CD4-positive, alpha-beta T cell (primary cell): ENCODE measurements at regions not wholly inside any gene's neighbourhood (a gene's known extent, or its start where the extent isn't known, plus 50 kb on each side); places are given as distances from the start of the nearest gene placed in this dataset.

Experiments
- ATAC-seq: fragments of 200-7000 bp; cut with Tn5 transposase; one replicate; pipeline ENCODE4 v1.10.0; 2022; ENCODE audit warnings: mild to moderate bottlenecking; ENCODE audit not compliant: poor library complexity
- CTCF ChIA-PET: fragments of 350-600 bp; sonication (Branson Sonifier 250); formaldehyde crosslinking; loops from one replicate; lab custom pipeline; 2021; ENCODE audit warnings: antibody characterized with exemption, inconsistent platforms; lab: Charles Lee
- POLR2A ChIA-PET: fragments of 350-600 bp; sonication (Branson Sonifier 250); formaldehyde crosslinking; loops from one replicate; lab custom pipeline; 2021; ENCODE audit warnings: antibody characterized with exemption, inconsistent platforms; lab: Charles Lee
- DNase-seq, 14 experiments: peaks; one replicate each; pipeline ENCODE4 v3.0.0-alpha.2; 2013 to 2020; ENCODE audit warnings: mixed read lengths in 2 of 14
- H3K27ac ChIP-seq, 2 donors: one replicate each; pipeline versions ENCODE4 v1.5.1 to v1.7.0; 2013; ENCODE audit warnings: low read length in 2 of 2, low read depth in 1 of 2, mild to moderate bottlenecking in 1 of 2
- H3K27me3 ChIP-seq, 2 experiments: 1 replicate in 1 of 2; 2 replicates in 1 of 2; pipeline versions ENCODE4 v1.6.1 to v1.7.0; 2013; ENCODE audit warnings: low read length in 2 of 2, control low read depth in 1 of 2, mild to moderate bottlenecking in 1 of 2, moderate library complexity in 1 of 2; ENCODE audit not compliant: insufficient read depth in 2 of 2, control insufficient read depth in 1 of 2
- H3K36me3 ChIP-seq: one replicate; pipeline ENCODE4 v1.6.1; 2013; ENCODE audit warnings: low read length, control low read depth; ENCODE audit not compliant: insufficient read depth
- H3K4me1 ChIP-seq: one replicate; pipeline ENCODE4 v1.6.1; 2013; ENCODE audit warnings: low read length, control low read depth; ENCODE audit not compliant: insufficient read depth
- H3K4me3 ChIP-seq: one replicate; pipeline ENCODE4 v1.5.1; 2013; ENCODE audit warnings: mild to moderate bottlenecking, low read length, moderate library complexity
- H3K9me3 ChIP-seq, 2 experiments: 1 replicate in 1 of 2; 2 replicates in 1 of 2; pipeline versions ENCODE4 v1.6.1 to v1.7.0; 2013; ENCODE audit warnings: low read length in 2 of 2, mild to moderate bottlenecking in 2 of 2, control low read depth in 1 of 2, moderate library complexity in 1 of 2; ENCODE audit not compliant: control insufficient read depth in 1 of 2, insufficient read depth in 1 of 2
- H3K27ac Mint-ChIP-seq: one replicate; pipeline ENCODE4 v1.8.0; 2020; ENCODE audit warnings: mixed read lengths
- H3K27me3 Mint-ChIP-seq: one replicate; pipeline ENCODE4 v1.8.0; 2021; ENCODE audit warnings: mixed read lengths
- H3K36me3 Mint-ChIP-seq: one replicate; pipeline ENCODE4 v1.8.0; 2021; ENCODE audit warnings: low read depth, mixed read lengths
- H3K4me1 Mint-ChIP-seq: one replicate; pipeline ENCODE4 v1.8.0; 2021; ENCODE audit warnings: low read depth, mixed read lengths
- H3K4me3 Mint-ChIP-seq: one replicate; pipeline ENCODE4 v1.8.0; 2020; ENCODE audit warnings: mild to moderate bottlenecking, mixed read lengths
- H3K9me3 Mint-ChIP-seq: one replicate; pipeline ENCODE4 v1.8.0; 2020; ENCODE audit warnings: mixed read lengths
- CTCF ChIP-seq: fragments of 200-600 bp; IDR thresholded peaks from one replicate; pipeline ENCODE4 v1.8.0; 2022; ENCODE audit warnings: antibody characterized with exemption, mild to moderate bottlenecking
- intact Hi-C, 2 experiments: fragments of 100-400 bp; cut with DNase I in 1 of 2; cut with micrococcal nuclease in 1 of 2; formaldehyde crosslinking; loops; one replicate each; pipeline versions ENCODE4 v1.15.1 to v1.9.0; 2023 to 2025; cut with DNase I, micrococcal nuclease

GRCh38 chr13:105897575-105897974 is 637.9 kb downstream of the EFNB2 start:
- DNase-seq (no peak), ATAC-seq (no peak)
- no peaks in the 10 kb centered on the region for H3K27me3 ChIP-seq
- intact Hi-C loops, result no loop called here
- TF ChIP-seq CTCF, result no peak
- no peaks in the 10 kb centered on the region for H3K36me3 ChIP-seq
- no peak overlapping the region for H3K4me3 ChIP-seq
- no peaks in the 10 kb centered on the region for H3K36me3 Mint-ChIP-seq
- peaks cover 0 to 3% of the 10 kb centered on the region in 2 experiments for H3K9me3 ChIP-seq
- H3K4me1 Mint-ChIP-seq, result no peaks in the 10 kb centered on the region
- H3K27me3 Mint-ChIP-seq, result peaks cover 15% of the 10 kb centered on the region
- no peak overlapping the region for H3K27ac ChIP-seq
- H3K27ac Mint-ChIP-seq, result no peak overlapping the region
- H3K4me1 ChIP-seq, result no peaks in the 10 kb centered on the region
- ChIA-PET CTCF (no interaction called here), POLR2A (no interaction called here)
- no peaks in the 10 kb centered on the region for H3K9me3 Mint-ChIP-seq
- H3K4me3 Mint-ChIP-seq, result no peak overlapping the region

- DNase-seq, result no peak
- Histone ChIP-seq H3K27ac (no peak overlapping the region), H3K4me1 (no peaks in the 10 kb centered on the region), H3K27me3 (no peaks in the 10 kb centered on the region), H3K36me3 (no peaks in the 10 kb centered on the region), H3K9me3 (peaks cover 0 to 3% of the 10 kb centered on the region in 2 experiments), H3K4me3 (no peak overlapping the region)
- CTCF ChIA-PET, result no interaction called here
- no peak for TF ChIP-seq CTCF
- Mint-ChIP-seq H3K27ac (no peak overlapping the region), H3K9me3 (no peaks in the 10 kb centered on the region), H3K36me3 (no peaks in the 10 kb centered on the region), H3K27me3 (peaks cover 12% of the 10 kb centered on the region), H3K4me1 (no peaks in the 10 kb centered on the region), H3K4me3 (no peak overlapping the region)
- intact Hi-C loops, result no loop called here
- no peak for ATAC-seq
- POLR2A ChIA-PET, result no interaction called here
Measured at GRCh38 chr13:105894697-105895096, 640.8 kb downstream of the EFNB2 start.

GRCh38 chr13:105890509-105890908 is 645.0 kb downstream of the EFNB2 start:
- H3K27ac Mint-ChIP-seq, result no peak overlapping the region
- intact Hi-C loops, result no loop called here
- H3K27me3 ChIP-seq, result no peaks in the 10 kb centered on the region
- no peak overlapping the region for H3K4me3 Mint-ChIP-seq
- no peak for TF ChIP-seq CTCF
- no peaks in the 10 kb centered on the region for H3K36me3 ChIP-seq
- H3K9me3 ChIP-seq, result no peaks in the 10 kb centered on the region
- H3K9me3 Mint-ChIP-seq, result peaks cover 3% of the 10 kb centered on the region
- no peak overlapping the region for H3K27ac ChIP-seq
- no peaks in the 10 kb centered on the region for H3K4me1 ChIP-seq
- CTCF ChIA-PET, result no interaction called here
- ATAC-seq, result no peak
- POLR2A ChIA-PET, result no interaction called here
- no peak overlapping the region for H3K4me3 ChIP-seq
- no peaks in the 10 kb centered on the region for H3K4me1 Mint-ChIP-seq
- DNase-seq, result no peak
- no peaks in the 10 kb centered on the region for H3K36me3 Mint-ChIP-seq
- H3K27me3 Mint-ChIP-seq, result no peaks in the 10 kb centered on the region
